ENCODE measurements at regions not wholly inside any gene's neighbourhood (a gene's known extent, or its start where the extent isn't known, plus 50 kb on each side); places are given as distances from the start of the nearest gene placed in this dataset.

DNA sequence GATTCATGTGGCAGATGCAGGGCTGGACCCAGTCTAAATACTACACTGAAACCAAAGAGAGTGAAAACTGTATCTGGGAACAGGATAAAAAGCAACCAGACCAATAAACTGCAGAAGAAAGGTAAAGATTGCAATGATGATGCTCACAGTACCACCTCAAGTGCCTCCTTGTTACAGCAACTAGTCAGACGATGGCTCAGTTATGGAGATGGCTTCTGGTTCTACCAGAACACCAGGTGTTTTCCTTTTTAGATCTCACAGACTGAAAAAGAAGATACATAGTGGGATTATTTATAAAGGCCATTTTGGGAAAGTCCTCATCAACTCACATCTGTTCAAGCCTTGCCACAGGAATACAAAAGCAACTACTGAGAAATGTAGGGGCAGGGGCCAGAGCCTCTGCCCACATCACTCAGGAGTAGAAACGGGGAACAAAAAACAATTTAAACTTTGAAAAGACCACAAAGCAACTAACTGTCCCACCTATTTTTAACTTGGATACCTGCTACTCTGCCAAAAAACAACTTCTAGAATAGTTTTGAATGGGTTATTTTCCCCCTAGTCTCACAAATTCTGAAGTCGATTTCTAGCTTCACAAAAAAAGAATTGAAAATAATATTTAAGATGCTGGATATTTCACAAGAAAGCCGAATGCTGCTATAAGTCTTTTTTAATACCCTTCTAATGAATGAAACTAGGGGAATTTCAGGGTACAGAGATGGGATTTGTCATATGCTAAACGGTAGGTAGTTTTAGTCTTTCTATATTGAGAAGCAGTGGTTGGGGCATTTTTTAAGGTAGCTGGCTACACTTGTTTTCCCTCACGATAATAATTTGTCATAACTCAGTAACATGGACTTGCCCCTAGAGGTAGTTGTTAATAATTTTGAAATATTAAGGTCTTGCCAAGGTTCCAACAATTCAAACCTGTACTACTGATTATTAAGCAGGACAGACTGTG is 197.2 kb upstream of the TMPO start:
- FAIRE-seq (no peak), DNase-seq (ENCODE audit: low spot score in 2 of 2) (no peak)

DNA sequence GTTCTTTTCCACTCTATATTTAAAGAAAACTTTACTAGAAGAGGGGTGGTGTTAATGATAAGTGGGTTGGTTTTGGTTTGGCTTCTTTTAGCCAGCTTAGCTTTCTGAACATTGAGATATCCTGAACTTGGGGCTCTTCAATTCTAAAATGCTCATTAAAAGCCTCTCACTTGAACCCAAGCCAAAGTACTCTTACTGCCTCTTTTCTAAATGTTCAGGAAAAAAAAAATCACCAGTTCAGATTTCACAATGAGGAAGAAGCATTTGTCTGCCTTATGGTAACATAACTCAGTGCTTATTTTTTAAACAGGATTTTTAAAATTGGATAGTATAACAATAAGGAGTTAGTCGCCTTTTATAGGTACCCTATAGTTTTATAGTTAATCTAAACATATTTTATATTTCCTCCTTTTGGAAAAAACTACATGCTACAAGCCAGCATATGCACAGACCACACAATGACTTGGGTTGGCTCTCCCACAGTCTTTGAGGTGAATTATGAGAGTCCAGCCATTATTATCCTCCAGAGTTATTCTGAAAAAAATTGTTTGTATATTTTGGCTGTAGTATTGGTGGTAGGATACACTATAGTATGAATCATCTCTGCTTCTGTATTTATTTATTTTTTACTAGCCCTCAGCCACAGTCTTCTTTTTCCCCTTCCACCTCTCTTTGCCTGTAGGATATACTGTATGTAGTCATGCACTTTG is 195.5 kb upstream of the TMPO start:
- FAIRE-seq, result no peak
- DNase-seq (ENCODE audit: low spot score in 2 of 2), result no peak

DNA sequence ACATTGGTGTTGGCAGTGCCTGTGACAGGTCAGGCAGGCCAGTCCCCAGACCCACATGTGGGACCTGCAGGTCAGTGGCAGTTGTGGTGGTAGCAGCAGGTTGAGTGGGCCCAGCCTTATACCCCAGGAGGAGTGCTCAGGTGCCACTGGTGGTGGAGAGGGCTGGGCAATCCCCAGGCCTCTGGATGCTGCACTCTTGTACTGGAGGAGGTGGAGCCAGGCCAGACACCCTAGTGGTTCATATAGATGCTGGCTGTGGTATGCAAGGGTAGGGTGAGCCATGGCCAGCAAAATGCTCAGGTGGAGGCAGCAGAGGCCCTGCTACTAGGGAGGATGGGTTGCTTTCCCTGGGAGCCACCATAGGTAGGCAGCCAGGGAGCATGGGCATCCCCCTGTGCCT is 190.4 kb upstream of the TMPO start:
- no peak for FAIRE-seq
- DNase-seq (ENCODE audit: low spot score in 2 of 2), result no peak

DNA sequence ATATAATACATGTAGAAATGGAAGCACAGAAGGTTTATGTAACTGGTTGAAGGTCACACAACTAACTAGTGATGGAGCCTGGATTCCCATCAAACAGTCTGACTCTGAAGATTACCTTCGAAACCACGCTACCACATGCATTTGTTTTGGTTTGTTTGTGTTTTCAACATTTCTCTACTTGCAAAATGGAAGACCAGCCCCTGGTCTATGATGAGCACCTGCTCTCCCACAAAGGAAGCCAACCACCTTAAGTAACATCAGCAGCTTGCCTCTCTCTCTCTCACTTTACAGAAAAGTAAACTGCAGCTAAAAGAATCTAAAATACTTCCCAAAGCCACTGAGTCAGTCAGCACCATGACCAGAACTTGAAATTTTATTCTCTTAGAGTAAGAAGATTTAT is 186.9 kb upstream of the TMPO start:
- DNase-seq (ENCODE audit: low spot score in 2 of 2), result no peak

DNA sequence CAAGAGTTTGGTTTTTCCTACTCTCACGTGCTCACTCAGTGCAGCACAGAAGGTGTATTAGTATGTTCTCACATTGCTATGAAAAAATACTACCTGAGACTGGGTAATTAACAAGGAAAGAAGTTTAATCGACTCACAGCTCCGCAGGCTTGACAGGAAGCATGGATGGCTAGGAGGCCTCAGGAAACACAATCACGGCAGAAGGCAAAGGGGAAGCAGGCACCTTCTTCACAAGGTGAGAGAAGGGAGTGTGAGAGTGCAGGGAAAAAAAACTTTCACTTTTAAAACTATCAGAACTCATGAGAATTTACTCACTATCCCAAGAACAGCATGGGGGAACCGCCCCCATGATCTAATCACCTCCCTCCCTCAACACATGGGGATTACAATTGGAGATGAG is 185.8 kb upstream of the TMPO start:
- DNase-seq (ENCODE audit: low spot score in 2 of 2) (no peak), FAIRE-seq (no peak)

More for the DNA sequence above, 186.9 kb upstream of the TMPO start:
- no peak for FAIRE-seq

DNA sequence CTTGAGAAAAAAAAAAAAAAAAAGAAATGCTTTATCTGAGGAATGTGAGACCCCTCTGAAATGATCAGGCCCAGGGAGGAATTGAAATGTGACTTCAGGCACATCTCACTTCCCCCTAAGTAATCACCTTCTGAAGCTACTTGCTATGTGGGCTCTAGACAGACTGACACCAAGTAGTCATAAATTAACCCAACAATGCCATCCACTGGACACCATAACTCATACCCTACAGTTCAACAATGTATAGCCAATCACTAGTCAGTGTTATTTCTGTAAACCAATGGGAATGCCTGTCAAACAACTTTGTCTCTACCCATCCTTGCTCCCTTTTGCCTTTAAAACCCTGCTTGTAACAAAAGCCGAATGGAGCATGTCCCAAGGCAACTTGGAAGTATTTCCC is 182.7 kb upstream of the TMPO start:
- DNase-seq (ENCODE audit: low spot score in 2 of 2) (no peak), FAIRE-seq (no peak)

DNA sequence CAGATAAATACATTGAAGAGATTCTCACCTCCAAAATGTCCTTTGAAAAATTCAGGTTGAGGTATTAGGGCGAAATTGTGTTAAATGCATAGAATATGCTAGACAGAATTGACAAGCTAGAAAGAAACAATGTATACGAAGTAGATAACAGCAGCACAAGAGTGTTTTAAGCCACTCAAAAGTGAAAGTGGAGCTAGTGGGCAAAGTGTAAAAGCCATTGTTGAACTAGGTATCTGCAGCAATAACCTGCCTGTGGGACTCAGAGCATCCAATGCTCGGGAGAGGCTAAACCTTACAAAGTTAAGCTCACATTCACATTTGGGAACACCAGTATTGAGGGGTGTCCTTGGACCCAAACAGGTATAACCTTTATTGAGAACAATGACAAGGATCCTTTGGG is 180.6 kb upstream of the TMPO start:
- no peak for DNase-seq (ENCODE audit: low spot score in 2 of 2)
- no peak for FAIRE-seq

DNA sequence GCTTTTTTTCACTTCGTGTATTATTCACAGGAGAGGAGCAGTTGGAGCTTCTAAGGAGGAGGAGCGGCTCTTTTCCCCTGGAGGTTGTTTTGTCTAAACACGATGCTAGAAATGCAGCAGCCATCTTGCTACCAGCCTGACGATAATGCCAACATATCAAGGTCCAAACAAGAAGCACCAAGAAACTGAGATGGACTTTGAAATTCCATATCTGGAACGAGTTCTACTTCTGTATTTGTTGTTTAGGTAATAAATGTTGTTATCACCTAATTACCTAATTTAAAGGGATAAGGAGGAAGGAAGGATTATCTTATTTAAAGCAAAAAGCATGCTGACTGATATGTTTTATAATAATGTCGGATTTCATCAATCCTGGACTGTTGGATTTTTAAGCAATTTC is 174.4 kb upstream of the TMPO start:
- FAIRE-seq (no peak), DNase-seq (ENCODE audit: low spot score in 2 of 2) (no peak)

DNA sequence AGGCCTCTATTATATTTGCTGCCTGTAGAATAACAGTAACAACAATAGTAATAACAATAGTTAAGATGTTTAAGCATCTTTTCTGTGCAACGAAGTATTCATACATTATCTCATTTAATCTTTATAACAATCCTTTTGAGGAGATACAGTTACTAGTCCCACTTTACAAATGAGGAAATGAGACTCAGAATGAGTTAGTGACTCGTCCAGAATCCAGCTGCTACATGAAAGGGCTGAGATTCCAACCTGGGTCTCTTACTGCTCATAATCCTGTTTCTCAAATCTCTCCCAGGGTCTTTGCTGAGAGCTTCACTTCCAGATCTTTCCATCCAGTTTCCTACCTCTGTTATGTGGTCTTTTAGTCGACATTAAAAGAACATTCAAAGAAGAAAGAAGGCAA is 173.7 kb upstream of the TMPO start:
- DNase-seq (ENCODE audit: low spot score in 2 of 2) (no peak), FAIRE-seq (no peak)

DNA sequence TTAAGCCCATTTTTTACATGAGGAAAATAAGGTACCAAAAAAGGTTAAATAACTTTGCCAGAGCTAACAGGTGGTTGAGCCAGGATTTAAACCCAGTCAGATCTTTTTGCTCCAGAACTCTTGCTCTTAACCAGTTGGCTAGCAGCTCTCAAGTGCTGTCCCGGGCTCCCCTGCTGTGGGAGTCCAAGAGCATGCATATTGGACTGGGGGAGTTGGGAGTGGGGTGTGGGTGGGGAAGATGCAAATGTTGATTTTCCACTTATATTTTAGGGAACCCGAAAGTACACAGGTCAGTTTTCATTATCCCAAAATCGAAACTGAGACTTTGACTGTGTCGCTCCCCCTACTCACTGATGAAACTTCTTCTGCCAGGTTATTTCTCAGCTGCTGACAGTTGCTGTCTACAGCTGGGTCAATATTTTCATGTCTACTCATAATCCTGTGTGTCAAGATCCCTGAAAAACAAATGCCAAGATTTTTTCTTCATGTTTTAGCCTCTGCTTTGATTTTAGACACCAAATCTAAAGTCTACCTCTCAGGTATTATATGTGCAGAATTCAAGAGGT is 172.3 kb upstream of the TMPO start:
- FAIRE-seq (no peak), DNase-seq (ENCODE audit: low spot score in 2 of 2) (no peak)

DNA sequence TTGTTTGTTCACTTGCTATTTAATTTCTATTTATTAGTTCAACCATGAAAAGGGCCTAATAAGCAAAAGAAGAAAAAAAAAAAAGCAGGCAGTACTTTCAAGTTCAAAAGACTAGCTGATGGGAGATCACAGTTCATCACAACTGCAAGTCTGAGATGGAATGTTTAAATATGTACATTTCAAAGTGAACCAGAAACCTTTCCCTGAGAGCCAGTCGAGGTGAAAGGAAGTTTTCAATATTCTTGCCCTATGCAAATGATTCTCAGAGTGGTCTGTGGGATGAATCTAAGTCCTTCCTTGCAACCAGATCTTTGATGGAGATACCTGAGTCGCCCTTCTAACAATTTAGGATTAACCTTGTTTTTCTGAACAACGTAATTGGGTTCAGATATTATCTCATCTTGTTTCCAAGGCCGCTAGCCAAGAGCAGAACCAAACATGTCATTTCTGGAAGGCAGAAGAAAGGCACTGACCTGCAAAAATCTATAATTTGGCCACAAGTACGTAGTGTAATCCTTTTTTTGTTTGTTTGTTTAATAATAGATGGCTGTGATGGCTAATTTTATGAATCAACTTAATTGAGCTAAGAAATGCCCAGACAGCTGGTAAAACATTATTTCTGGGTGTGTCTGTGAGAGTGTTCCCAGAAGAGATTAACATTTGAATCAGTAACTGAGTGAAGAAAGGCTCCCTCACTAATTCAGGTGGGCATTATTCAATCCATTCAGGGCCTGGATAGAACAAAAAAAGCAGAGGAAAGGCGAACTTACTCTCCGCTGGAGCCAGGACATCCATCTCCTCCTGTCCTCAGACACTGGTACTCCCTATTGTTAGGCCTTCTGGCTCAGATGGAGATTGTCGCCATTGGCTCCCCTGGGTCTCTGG is 171.1 kb upstream of the TMPO start:
- DNase-seq (ENCODE audit: low spot score in 2 of 2) (no peak), FAIRE-seq (no peak)

DNA sequence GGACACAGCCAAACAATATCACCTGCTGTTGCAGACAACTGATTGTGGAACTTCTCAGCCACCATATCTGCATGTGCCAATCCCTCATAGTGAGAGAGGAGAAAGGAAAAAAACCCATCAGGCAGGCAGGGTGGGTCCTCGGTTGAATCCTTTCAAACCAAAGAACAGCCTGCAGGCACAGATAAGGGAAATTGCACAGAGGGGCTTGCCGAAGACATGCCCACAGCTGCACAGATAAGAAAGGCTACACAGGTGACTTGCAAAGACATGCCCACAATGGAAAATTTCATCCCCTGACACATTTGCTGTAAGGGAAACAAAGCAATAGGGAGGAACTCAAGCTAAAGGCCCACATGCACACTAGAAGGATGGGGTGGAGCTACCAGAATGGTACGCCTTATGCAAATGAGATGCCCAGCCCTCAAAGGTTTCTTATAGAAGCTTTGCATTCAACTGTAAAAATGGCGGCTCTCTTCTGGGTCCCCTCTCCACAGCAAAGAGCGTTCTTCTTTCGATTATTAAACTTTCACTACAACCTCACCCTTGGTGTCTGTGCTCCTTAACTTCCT is 170.0 kb upstream of the TMPO start:
- DNase-seq (ENCODE audit: low spot score in 2 of 2), result no peak
- no peak for FAIRE-seq

DNA sequence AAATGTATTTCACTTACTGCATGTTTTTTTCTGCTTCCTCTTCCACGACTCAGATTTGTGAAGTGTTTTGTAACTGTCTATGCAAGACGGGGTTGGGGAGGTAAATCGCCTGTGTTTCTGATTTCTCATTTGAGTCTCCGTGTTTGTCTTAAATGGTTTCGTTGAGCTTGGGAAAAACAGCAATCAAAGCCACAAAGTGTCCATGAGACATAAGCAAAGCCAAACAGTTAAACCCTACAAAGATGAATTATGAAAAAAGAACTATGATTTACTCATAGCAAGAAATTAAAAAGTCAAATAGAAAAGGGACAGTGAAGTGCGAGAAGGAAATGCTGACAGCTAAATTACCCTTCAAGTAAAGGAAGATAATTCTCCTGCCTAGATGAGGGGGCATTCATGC is 164.3 kb upstream of the TMPO start:
- no peak for DNase-seq (ENCODE audit: low spot score in 2 of 2)
- FAIRE-seq, result no peak

DNA sequence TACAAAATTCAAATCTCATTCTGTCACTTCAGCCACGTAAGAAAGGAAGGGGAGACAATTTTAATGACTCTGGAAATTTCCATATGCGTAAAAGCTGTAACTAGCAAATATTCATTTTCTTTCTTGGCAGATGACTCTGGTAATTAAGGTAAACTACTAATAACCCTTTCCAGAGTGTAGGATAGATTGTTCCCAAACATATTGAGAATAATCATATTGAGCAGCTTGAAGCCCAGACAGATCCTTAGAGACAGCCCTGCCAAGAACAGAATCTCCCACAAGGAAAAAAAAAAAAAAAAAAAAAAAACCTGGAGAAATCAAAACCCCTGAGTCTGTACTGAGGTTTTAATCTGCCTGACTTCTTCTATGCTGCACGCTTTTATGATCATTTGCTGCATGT is 163.6 kb upstream of the TMPO start:
- DNase-seq (ENCODE audit: low spot score in 2 of 2), result no peak
- FAIRE-seq, result no peak

DNA sequence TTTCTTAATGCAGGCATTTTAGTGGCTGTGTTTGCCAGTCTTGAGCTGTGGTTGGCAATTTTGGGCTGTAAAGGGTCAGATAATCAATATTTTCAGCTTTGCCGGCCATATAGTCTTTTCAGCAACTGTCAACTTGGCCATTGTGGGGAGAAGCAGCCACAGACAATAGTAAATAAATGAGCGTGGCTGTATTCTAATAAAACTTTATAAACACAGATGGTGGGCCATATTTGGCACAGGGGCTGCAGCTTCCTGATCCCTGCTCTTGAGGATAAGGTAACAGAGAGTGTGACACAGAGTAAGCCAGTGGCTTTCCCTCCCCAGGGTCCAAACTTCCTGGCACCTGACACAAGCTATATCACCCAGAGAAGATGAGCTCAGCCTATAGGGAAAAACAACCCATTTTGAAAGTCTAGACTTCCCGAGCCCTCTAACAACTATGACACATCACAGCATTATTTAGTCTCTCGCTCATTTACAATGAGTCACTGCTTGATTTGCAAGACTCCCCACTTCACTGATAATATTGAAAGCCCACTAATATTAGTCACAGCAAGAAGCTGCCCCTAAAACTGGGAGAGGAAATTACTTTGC is 163.1 kb upstream of the TMPO start:
- DNase-seq (ENCODE audit: low spot score in 2 of 2), result no peak
- FAIRE-seq, result no peak

DNA sequence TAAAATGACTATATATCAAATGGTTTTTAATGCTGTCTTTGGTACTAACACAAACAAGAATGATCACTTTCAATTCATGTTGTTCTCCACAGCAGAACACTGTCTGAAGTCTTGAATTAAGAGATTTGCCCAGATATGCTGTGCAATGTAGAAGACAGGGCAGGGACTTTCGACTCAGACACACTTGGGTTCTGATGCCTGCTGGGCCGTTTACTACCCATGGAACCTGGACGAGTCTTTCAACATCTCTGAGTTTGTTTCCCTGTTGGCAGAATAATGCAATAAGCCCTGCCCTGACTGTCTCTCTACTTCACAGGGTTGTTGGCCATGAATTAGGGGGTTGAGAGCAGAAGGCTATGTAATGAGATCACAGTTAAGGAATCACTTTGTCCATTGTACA is 162.6 kb upstream of the TMPO start:
- no peak for DNase-seq (ENCODE audit: low spot score in 2 of 2)

DNA sequence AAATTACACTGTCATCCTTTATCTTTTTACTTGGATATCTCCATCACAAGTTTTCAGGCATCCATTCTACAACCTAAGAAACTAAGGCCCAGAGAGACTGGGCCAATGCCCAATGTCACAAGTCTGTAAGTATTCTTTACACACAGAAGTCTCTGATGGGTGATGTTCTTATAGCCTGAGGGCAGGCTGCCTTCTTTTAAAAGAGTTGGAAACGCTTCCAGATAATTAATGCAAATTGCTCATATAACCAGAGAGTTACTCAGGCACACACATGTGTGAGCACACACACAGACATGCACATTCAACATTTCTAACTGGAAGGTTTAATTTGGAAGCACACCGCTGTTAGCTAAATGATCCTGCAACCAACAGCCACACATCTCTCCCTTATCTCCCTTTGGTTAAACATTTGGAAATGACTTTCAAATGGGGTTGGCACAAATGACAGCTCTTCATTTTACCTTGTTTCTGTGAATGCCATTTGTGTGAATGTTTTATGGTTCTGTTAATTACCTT is 160.8 kb upstream of the TMPO start:
- FAIRE-seq (no peak), DNase-seq (ENCODE audit: low spot score in 2 of 2) (no peak)

More for the DNA sequence above, 162.6 kb upstream of the TMPO start:
- FAIRE-seq, result no peak

DNA sequence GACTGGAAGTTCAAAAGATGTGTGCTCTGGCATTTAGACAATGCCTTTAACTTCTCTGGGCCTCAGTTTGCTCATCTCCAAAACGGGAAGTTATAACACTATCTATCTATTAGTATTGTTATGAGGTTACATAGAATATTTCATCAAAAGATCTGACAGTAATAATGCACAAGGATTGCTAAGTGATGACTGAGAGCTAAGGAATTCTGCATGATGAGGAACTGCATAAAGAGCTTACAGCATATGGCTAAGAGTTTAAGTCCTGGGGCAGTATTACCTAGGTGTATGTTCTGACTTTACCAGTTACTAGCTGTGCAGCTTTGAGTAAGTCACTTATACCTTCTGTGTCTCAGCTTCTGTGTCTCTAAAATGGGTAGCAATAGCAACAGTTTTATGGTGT is 160.1 kb upstream of the TMPO start:
- no peak for FAIRE-seq
- no peak for DNase-seq (ENCODE audit: low spot score in 2 of 2)

DNA sequence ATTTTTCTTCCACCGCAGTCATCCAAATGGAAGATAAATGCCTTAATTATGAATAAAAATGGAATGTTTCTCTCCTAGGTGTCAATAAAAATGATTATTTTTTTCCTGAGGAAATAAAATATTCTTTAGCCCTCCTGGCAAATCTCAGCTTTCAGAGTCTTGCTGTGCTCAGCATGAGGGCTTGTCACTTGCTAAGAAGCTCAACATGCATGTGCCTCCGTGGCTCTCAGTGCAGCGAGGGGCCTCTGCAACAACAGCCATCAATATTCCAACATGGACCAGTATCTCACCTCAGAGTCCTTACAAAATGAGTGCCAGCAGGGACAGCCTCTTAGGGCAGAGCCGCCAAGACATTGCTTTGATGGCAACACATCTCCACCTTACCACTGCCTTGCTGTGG is 159.5 kb upstream of the TMPO start:
- FAIRE-seq, result no peak

DNA sequence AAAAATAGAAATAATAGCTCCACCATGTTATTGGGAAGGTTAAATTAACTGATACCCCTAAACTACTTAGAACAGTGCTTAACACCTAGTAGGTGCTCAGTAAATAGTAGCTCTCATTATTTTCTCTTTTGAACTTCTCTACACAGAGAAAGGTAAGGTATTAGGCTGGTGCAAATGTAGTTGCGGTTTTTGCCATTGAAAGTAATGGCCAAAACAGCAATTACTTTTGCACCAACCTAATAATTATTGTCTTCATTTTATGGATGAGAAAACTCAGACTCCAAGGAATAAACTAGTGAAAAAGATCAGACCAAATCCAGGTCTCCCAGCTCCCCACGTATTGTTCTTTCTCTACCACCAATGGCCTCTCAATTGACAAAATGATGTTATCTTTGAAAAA is 157.2 kb upstream of the TMPO start:
- DNase-seq (ENCODE audit: low spot score in 2 of 2) (no peak), FAIRE-seq (no peak)

More for the DNA sequence above, 159.5 kb upstream of the TMPO start:
- DNase-seq (ENCODE audit: low spot score in 2 of 2), result no peak
